T-helper 17 cell (primary cell): ENCODE measurements at regions not wholly inside any gene's neighbourhood (a gene's known extent, or its start where the extent isn't known, plus 50 kb on each side); places are given as distances from the start of the nearest gene placed in this dataset.

Experiments
- ATAC-seq: fragments of 150-1000 bp; cut with Tn5 transposase; 2 replicates; pipeline ENCODE4 v1.10.0; 2021; ENCODE audit warnings: mild to moderate bottlenecking, moderate library complexity
- DNase-seq, 3 donors: peaks; one replicate each; pipeline versions ENCODE4 v3.0.0 to v3.0.0-alpha.2; 2020 to 2021
- H3K9me3 ChIP-seq: one replicate; pipeline ENCODE4 v1.7.0; 2013; ENCODE audit warnings: low read length, mild to moderate bottlenecking; ENCODE audit not compliant: control insufficient read depth, poor library complexity, severe bottlenecking
- H3K27ac Mint-ChIP-seq: one replicate; pipeline ENCODE4 v1.8.0; 2022; ENCODE audit warnings: mild to moderate bottlenecking, moderate library complexity, mixed read lengths
- H3K27me3 Mint-ChIP-seq: one replicate; pipeline ENCODE4 v1.8.0; 2022; ENCODE audit warnings: mixed read lengths
- H3K36me3 Mint-ChIP-seq: one replicate; pipeline ENCODE4 v1.8.0; 2022; ENCODE audit warnings: low read depth, mixed read lengths
- H3K4me1 Mint-ChIP-seq: one replicate; pipeline ENCODE4 v1.8.0; 2022; ENCODE audit warnings: mild to moderate bottlenecking, mixed read lengths
- H3K4me3 Mint-ChIP-seq: one replicate; pipeline ENCODE4 v1.8.0; 2022; ENCODE audit warnings: mild to moderate bottlenecking, moderate library complexity, mixed read lengths

DNA sequence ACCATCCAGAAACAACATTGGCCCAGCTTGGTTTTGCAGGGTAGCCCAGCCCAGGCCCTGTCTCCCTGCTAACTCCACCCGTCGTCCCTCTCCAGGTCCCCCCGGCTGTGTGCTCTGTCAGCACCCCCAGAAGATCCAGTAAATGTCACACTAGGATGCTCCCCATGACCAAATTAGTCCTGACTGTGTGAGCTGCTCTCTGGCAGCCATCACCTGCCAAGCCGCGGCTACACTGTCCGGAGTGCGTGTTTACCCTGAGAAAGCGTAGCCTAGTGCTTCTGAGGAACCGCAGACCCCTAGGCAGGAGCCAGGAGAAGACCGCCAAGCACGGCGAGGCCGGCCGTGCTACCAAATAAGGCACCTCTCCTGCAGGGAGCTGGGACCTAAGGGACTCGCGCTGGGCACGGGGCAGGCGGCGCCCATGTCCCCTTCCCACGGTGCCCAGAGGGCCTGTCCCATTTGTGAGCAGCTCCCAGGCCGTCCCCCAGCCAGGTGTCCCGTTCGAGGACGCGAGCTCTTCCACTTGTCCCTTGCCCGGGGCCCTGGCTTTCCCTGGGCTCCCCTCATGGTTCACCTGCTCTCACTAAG lies 849.9 kb downstream of the RNF144A start:
- H3K4me1 Mint-ChIP-seq: no peaks in the 10 kb centered on the region
- no peaks in the 10 kb centered on the region for H3K9me3 ChIP-seq
- DNase-seq (no peak), ATAC-seq (no peak)
- H3K27me3 Mint-ChIP-seq: no peaks in the 10 kb centered on the region
- no peak overlapping the region for H3K4me3 Mint-ChIP-seq
- peaks cover 3% of the 10 kb centered on the region for H3K36me3 Mint-ChIP-seq
- H3K27ac Mint-ChIP-seq: no peak overlapping the region

DNA sequence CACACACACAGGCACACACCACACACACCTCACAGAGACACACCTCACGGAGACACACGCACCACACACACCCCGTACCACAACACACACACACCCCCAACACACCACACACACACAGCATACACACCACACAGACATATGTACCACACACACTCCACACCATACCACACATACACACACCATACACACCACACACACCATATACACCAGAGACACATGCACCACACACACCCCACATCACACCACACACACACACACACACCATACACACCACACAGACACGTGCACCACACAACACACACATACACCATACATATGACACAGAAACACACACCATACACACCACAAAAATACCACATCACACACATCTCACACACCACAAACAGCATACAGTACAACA lies 850.7 kb downstream of the RNF144A start:
- Mint-ChIP-seq H3K4me3 (no peak overlapping the region), H3K36me3 (peaks cover 3% of the 10 kb centered on the region), H3K27me3 (peaks cover under 1% of the 10 kb centered on the region)

DNA sequence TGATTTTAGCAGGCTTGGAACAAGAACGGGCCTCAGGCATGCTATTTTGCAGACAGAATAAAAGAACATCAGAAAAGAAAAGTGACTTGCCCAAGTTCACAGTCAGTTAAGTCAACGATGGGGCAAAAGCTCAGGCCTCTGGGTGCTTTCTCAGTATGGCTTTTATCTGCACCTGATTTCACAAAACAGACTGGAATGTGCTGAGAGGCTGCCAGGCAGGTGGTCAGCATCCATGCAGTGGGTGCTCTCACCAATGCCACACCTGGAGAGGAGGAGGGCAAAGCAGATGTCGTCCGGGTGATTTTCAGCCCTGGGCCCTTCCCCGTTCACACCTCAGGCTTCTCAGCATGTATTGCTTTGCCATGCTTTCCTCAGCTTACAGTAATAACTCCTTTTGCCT lies 854.6 kb downstream of the RNF144A start:
- ATAC-seq (no peak), DNase-seq (no peak)
- no peaks in the 10 kb centered on the region for H3K9me3 ChIP-seq
- peaks cover 12% of the 10 kb centered on the region for H3K4me1 Mint-ChIP-seq
- no peak overlapping the region for H3K27ac Mint-ChIP-seq
- H3K27me3 Mint-ChIP-seq: peaks cover 8% of the 10 kb centered on the region
- no peak overlapping the region for H3K4me3 Mint-ChIP-seq
- H3K36me3 Mint-ChIP-seq: no peaks in the 10 kb centered on the region

More for the DNA sequence above, 850.7 kb downstream of the RNF144A start:
- DNase-seq (no peak), ATAC-seq (no peak)
- no peaks in the 10 kb centered on the region for H3K9me3 ChIP-seq
- H3K4me1 Mint-ChIP-seq: peaks cover 2% of the 10 kb centered on the region
- H3K27ac Mint-ChIP-seq: no peak overlapping the region

DNA sequence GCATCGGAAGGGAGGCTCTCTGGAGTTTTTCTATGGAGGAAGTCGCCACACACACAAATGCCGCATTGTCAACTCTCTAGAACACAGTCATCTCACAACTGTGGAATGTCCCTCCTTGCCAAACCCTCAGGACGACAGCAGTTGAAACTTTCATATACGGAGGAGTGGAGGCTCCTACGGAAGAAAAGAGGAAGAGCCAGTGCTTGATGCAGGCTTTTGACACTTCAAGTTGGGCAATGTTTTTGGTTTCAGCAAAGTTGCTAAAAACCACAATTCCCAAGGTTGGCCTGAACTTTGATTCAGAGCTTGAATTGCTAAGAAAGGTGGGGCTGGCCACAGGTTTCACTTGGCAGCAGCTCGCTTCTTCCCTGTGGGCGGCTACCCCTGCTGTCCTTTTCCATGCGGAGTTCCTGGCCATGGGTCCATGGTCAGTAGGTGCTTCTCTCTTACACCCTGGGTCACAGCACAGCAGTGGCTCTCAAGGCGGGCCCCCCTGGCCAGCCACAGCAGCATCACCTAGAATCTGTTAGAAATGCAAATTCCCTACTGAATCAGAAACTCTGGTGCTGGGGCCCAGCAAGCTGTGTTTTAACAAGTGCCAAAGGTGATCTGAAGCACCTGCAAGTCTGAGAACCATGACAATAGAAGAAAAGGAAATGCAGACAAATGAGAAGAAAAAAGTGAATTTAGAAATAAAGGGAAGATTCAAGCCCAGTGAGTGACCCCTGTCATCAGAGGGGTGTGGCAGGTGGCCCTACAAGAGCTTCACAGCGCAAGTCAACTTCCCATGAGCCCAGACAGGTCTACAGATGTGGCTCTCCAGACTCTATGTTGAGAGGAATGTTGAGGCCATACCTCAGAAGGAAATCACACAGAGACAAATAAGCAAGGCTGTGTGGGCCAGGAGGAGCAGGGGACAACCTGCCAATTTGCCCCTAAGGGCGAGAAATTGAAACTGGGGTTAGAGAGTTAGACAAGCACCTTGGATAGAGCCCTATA lies 856.4 kb downstream of the RNF144A start:
- no peaks in the 10 kb centered on the region for H3K36me3 Mint-ChIP-seq
- H3K9me3 ChIP-seq: no peaks in the 10 kb centered on the region
- H3K4me3 Mint-ChIP-seq: no peak overlapping the region
- peaks cover 8% of the 10 kb centered on the region for H3K27me3 Mint-ChIP-seq
- peak; percentile 21 for ATAC-seq
- DNase-seq: no peak
- H3K27ac Mint-ChIP-seq: no peak overlapping the region
- peaks cover 12% of the 10 kb centered on the region for H3K4me1 Mint-ChIP-seq

DNA sequence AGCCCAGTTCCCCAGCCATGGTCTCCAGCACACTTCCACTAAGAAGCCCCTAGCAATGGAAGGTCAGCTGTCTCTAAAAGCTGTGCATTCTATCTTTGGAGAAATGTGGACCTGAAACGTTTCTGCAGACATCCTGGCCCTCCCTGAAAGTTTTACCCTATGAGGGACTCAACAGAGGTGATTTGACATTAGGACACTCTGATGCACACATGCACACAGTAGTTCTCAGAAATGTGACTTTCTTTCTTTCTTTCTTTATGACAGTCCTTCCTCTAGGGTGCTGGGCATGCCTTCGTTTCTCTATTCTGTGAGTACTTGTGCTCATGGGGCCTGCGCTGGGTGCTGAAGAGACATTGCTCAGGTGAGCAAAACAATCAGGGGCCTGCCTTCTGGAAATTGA lies 857.3 kb downstream of the RNF144A start:
- DNase-seq (no peak), ATAC-seq (no peak)
- H3K4me3 Mint-ChIP-seq: no peak overlapping the region
- peaks cover 8% of the 10 kb centered on the region for H3K27me3 Mint-ChIP-seq
- no peak overlapping the region for H3K27ac Mint-ChIP-seq
- H3K4me1 Mint-ChIP-seq: peaks cover 12% of the 10 kb centered on the region
- no peaks in the 10 kb centered on the region for H3K9me3 ChIP-seq
- H3K36me3 Mint-ChIP-seq: no peaks in the 10 kb centered on the region

DNA sequence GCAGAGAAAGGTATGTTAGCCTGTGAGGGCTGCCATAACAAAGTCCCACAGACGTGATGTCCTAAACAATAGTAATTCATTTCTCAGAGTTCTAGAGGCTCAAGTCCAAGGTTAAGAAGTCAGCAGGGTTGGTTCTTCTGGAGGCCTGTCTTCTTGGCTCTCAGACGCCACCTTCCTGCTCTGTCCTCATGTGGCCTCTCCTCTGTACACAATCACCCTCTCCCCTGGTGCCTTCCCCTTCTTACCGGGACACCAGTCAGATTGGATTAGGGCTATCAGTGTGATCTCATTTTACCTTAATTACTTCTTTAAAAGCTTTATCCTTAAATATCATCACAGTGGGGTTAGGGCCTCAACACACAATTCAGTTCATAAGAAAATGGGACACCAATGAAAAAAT lies 860.5 kb downstream of the RNF144A start:
- no peaks in the 10 kb centered on the region for H3K36me3 Mint-ChIP-seq
- no peaks in the 10 kb centered on the region for H3K9me3 ChIP-seq
- peaks cover 12% of the 10 kb centered on the region for H3K4me1 Mint-ChIP-seq
- H3K27me3 Mint-ChIP-seq: peaks cover 8% of the 10 kb centered on the region
- H3K27ac Mint-ChIP-seq: no peak overlapping the region
- ATAC-seq: no peak
- H3K4me3 Mint-ChIP-seq: no peak overlapping the region
- no peak for DNase-seq

DNA sequence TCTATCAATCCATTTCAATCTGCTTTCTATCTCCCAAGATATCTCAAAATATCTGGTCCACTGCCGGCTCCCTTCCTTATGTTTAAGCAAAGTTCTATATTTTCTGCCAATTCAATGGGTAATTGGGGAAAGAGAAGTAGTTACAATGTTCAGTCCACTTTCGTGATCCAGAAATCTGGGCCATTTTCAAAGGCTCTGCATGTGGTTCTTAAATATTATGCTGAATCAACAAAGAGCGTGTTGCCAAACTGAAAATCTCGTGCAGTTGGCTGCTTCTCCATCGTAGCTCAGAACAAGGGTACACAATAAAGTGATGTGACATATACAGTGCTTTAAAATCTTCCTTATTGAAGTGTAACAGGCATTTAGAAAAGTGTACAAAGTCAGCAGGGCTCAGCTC lies 863.1 kb downstream of the RNF144A start:
- H3K4me1 Mint-ChIP-seq: no peaks in the 10 kb centered on the region
- H3K27me3 Mint-ChIP-seq: no peaks in the 10 kb centered on the region
- H3K36me3 Mint-ChIP-seq: no peaks in the 10 kb centered on the region
- no peaks in the 10 kb centered on the region for H3K9me3 ChIP-seq
- no peak overlapping the region for H3K27ac Mint-ChIP-seq
- no peak overlapping the region for H3K4me3 Mint-ChIP-seq
- ATAC-seq (no peak), DNase-seq (no peak)

DNA sequence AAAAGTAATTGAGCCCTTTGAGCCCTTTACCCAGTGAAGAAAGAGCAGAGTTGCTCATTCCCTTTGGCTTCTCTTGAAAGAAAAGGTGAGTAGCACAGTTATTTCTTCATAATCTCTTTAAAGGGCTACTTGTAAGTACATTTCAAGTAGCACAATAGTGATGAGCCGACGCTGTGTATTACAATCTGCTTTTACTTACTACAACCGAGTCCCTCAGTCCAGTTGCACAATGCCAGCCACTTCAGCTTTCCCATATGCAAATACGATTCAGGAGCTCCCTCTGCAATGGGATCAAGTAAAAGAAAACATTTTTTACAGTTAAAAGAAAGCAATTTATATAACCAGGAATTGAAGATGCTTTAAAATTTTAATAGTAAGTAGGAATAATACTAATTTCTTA lies 868.5 kb downstream of the RNF144A start:
- ATAC-seq: no peak
- no peaks in the 10 kb centered on the region for H3K27me3 Mint-ChIP-seq
- H3K36me3 Mint-ChIP-seq: no peaks in the 10 kb centered on the region
- H3K4me1 Mint-ChIP-seq: no peaks in the 10 kb centered on the region
- peak overlapping the region; percentile 45 for H3K27ac Mint-ChIP-seq
- DNase-seq: no peak
- H3K4me3 Mint-ChIP-seq: no peak overlapping the region
- no peaks in the 10 kb centered on the region for H3K9me3 ChIP-seq

DNA sequence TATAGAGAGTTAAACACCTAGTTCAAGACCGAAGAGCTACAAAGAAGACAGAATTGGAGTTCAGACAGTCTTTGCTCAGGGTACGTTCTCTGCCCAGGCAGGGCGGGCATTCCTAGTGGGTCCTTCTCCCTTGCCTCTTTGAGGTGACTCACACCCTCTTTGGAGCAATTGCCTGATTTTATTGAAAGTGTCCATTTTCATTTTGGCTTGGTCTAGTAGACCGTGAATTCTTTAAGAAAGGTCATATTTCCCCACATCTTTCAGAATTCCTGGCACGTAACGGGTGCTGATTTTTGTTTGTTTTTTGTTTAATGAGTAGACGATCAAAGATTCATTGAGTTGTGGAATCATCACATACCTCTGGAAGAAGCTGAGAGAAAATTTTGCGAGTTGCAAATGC lies 871.5 kb downstream of the RNF144A start:
- DNase-seq: no peak
- no peaks in the 10 kb centered on the region for H3K27me3 Mint-ChIP-seq
- H3K27ac Mint-ChIP-seq: no peak overlapping the region
- no peaks in the 10 kb centered on the region for H3K4me1 Mint-ChIP-seq
- H3K36me3 Mint-ChIP-seq: no peaks in the 10 kb centered on the region
- H3K4me3 Mint-ChIP-seq: no peak overlapping the region
- no peaks in the 10 kb centered on the region for H3K9me3 ChIP-seq
- ATAC-seq: no peak

DNA sequence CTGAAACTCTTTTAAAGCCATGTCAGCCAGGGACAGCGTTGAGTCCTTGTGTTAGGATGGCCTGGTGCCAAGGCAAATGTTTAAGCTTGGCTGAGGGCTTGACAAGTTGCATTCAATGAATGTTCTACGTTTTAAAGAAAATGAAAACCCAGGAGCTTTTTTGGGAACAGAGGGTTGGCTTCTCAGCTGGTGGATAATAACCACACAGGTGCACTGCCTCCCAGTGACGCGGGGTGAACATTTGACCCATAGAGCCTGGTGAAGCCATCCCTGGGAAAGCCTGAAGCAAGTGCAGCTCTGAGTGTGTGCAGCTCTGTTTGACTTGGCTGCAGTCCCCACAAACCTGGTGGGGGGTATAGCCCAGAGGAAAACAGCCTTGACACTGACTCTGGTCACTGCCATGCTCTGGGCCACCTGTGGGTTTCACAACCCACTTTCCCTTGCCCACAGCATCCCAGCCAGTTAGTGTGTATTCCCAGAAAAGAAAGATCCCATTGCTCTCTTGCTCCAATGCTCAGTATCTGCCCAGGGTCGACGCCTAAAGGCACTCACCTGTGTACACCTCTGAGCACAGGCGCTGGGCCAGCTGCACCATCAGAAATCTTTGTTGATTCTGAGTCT lies 874.9 kb downstream of the RNF144A start:
- no peak for ATAC-seq

DNA sequence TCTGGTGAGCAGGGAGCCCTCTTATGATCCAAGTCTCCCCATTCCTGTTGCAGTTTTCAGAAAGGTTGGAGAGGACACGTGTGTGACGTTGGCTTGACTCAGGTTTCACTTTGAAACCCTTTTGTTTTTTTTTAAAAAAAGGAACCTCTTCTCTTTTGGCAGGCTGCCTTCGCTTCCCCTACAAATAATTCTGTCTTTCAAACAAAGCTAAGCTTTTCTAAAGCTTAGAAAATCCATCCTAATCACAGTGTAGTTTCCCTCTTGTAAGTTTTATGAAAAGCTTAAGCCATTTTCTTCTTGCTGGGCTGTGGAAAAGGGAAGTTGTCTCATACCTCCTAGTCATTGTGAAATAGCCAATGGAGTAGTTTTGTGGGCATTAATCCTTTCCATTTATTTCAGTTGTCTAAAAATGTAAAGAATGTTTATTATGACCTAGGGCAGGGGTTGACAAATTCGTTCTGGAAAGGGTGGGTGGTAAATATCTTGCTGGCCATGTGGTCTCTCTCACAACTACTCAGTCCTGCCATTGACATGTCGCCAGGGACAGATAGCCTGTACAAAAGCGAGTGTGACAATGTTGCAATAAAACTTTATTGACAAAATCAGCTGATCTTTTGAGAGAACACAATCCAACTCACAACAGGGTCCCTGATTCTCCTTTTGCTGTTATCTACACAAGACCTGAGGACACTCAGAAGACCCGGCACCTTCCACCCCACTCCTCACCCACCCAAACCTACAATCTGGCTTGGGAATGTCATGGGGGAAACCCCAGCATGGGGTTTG lies 878.8 kb downstream of the RNF144A start:
- H3K36me3 Mint-ChIP-seq: peaks cover 2% of the 10 kb centered on the region
- H3K27ac Mint-ChIP-seq: no peak overlapping the region
- no peaks in the 10 kb centered on the region for H3K9me3 ChIP-seq
- H3K4me1 Mint-ChIP-seq: no peaks in the 10 kb centered on the region
- H3K27me3 Mint-ChIP-seq: peaks cover 4% of the 10 kb centered on the region
- DNase-seq (no peak), ATAC-seq (no peak)
- H3K4me3 Mint-ChIP-seq: peak overlapping the region; percentile 64

More for the DNA sequence above, 874.9 kb downstream of the RNF144A start:
- no peaks in the 10 kb centered on the region for H3K27me3 Mint-ChIP-seq
- H3K9me3 ChIP-seq: no peaks in the 10 kb centered on the region
- no peaks in the 10 kb centered on the region for H3K36me3 Mint-ChIP-seq
- no peak for DNase-seq
- H3K4me3 Mint-ChIP-seq: no peak overlapping the region
- H3K27ac Mint-ChIP-seq: no peak overlapping the region
- no peaks in the 10 kb centered on the region for H3K4me1 Mint-ChIP-seq

DNA sequence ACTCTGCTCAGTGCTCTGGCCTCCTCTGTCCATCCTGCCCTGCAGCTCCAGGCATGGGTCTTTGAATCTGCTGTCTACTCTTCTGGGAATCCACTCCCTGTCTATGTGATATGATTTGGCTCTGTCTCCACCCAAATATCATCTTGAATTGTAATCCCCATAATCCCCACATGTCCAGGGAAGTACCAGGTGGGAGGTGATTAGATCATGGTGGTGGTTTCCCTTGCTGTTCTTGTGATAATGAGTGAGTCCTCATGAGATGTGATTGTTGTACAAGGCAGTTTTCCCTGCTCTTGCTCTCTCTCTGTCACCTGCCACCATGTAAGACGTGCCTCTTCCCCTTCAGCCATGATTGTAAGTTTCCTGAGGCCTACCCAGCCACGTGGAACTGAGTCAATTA lies 881.8 kb upstream of the ID2 start:
- H3K36me3 Mint-ChIP-seq: peaks cover 2% of the 10 kb centered on the region
- no peak for DNase-seq
- H3K4me1 Mint-ChIP-seq: no peaks in the 10 kb centered on the region
- no peak overlapping the region for H3K4me3 Mint-ChIP-seq
- ATAC-seq: no peak
- no peaks in the 10 kb centered on the region for H3K9me3 ChIP-seq
- H3K27me3 Mint-ChIP-seq: peaks cover 4% of the 10 kb centered on the region
- no peak overlapping the region for H3K27ac Mint-ChIP-seq

DNA sequence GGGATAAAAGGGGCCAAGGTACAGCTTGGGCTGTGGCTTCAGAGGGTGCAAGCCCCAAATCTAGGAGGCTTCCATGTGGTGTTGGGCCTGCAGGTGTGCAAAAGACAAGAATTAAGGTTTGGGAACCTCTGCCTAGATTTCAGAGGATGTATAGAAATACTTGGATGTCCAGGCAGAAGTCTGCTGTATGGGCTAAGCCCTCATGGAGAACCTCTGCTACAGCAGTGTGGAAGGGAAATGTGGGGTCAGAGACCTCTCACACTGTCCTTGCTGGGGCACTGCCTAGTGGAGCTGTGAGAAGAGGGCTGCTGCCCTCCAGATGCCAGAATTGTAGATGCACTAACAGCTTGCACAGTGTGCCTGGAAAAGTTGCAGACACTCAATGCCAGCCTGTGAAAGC lies 880.6 kb upstream of the ID2 start:
- no peak overlapping the region for H3K27ac Mint-ChIP-seq
- no peaks in the 10 kb centered on the region for H3K4me1 Mint-ChIP-seq
- peaks cover 2% of the 10 kb centered on the region for H3K36me3 Mint-ChIP-seq
- no peaks in the 10 kb centered on the region for H3K9me3 ChIP-seq
- no peak overlapping the region for H3K4me3 Mint-ChIP-seq
- peaks cover 4% of the 10 kb centered on the region for H3K27me3 Mint-ChIP-seq
- DNase-seq (no peak), ATAC-seq (no peak)
